Fibroblast of the aortic adventitia (primary cell): ENCODE measurements at regions not wholly inside any gene's neighbourhood (a gene's known extent, or its start where the extent isn't known, plus 50 kb on each side); places are given as distances from the start of the nearest gene placed in this dataset.

Experiments used
- DNase-seq: peaks from one replicate; pipeline ENCODE4 v3.0.0-alpha.2; 2010; ENCODE audit warnings: low read depth
- H3K4me3 ChIP-seq: 2 replicates; pipeline ENCODE4 v1.5.1; 2011; ENCODE audit warnings: low read depth, mild to moderate bottlenecking, control low read depth, low read length, moderate library complexity
- TF ChIP-seq, protein P1 (sequence below): IDR thresholded peaks from 2 replicates; pipeline ENCODE4 v1.5.1; 2011; ENCODE audit warnings: mild to moderate bottlenecking, low read length, control low read depth, inconsistent platforms; ENCODE audit not compliant: insufficient read depth

DNA sequence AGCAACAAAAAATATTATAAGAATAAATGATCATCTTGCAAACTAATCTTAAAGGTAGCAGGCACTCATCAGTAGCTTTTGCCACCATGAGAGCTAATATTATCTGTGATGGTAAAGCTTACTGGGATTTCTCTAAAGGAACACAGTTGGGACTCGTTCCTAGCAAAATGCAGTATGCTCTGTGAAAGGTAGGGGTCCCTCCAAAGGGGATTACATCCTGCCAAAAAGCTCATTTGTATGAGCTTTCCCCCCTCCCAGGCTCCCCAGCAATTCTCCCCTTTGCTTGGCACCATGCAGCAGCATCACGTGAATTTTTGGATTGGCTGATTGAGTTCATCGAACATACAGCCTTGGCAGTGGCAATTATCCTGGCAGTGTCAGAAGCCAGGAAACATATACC lies 361.0 kb upstream of the PLSCR5 start:
- no peak for DNase-seq
- H3K4me3 ChIP-seq = no peak overlapping the region
- TF ChIP-seq, protein P1, sequence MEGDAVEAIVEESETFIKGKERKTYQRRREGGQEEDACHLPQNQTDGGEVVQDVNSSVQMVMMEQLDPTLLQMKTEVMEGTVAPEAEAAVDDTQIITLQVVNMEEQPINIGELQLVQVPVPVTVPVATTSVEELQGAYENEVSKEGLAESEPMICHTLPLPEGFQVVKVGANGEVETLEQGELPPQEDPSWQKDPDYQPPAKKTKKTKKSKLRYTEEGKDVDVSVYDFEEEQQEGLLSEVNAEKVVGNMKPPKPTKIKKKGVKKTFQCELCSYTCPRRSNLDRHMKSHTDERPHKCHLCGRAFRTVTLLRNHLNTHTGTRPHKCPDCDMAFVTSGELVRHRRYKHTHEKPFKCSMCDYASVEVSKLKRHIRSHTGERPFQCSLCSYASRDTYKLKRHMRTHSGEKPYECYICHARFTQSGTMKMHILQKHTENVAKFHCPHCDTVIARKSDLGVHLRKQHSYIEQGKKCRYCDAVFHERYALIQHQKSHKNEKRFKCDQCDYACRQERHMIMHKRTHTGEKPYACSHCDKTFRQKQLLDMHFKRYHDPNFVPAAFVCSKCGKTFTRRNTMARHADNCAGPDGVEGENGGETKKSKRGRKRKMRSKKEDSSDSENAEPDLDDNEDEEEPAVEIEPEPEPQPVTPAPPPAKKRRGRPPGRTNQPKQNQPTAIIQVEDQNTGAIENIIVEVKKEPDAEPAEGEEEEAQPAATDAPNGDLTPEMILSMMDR = no peak

DNA sequence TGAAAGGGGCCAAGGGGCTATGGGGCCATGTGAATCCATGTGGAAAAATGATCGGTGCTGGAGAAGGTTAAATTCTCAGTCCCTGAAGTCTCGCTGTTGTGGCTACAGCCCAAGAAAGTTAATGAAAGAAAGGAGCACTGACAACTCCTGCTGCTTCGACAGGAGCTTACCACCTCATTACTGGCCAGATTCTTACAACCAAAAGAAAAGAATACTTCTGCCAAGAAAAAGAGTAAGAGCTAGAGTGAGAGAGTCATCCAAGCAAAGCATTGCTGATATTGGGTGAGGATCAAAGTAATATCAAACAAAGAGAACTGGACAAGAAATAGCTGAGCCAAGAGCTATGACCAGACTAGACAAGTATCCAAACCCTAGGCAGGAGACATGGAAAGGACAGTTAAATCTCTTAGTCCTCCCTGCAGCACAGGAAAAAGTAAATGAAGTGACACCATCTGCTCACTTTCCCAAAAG lies 348.4 kb upstream of the PLSCR5 start:
- peak overlapping the region; percentile 34 for H3K4me3 ChIP-seq
- DNase-seq = peak; percentile 79
- TF ChIP-seq, protein P1 = no peak

DNA sequence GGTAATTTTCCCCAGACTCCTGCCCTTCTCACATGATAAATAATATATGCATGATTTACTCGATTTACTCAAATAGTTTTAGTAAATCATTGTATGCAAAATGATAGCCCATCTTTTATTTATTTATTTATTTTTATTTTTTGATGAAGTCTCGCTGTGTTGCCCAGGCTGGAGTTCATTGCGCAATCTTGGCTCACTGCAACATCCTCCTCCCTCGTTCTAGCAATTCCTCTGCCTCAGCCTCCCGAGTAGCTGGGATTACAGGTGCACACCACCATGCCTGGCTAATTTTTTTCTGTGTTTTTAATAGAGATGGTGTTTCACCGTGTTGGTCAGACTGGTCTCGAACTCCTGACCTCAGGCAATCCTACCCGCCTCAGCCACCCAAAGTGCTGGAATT lies 343.8 kb upstream of the PLSCR5 start:
- H3K4me3 ChIP-seq = no peak overlapping the region
- no peak for DNase-seq
- TF ChIP-seq, protein P1 = no peak

DNA sequence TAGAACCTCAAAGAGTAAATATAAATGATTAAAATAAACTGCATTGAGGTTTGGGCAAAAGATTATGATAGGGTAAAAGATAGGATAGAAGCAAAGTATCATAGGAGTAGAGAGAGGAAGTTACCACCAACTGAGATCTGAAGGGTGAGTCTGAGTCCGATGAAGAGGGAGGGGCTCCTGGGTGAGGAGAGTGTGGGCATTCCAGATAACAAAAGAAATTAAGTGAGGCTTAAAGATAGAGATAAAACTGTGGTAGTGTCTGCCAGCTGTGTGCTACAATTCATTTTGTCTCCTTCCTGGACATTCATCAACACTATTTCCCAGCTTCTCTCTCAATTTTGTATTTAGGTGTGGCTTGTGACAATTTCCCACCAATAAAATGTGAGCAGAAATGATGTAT lies 343.0 kb upstream of the PLSCR5 start:
- TF ChIP-seq, protein P1 = no peak
- no peak overlapping the region for H3K4me3 ChIP-seq
- DNase-seq = no peak

DNA sequence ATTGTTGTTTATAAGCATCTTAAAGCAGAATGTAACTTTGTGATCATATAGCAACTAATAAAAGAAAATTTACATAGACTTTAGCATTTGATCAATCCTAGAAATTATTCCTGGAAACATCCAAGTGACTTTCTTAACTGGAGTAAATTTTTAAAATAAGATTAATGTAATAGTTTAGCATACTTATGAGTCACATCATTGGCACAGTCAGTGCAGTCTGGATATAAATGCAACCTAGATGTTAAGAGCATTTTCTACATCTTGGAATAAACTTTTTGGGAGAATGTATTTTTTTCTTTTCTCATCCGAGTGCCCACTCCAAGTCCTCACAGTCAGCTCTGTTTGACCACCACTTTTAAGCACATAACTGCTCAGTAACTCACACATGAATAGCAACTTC lies 324.6 kb upstream of the PLSCR5 start:
- DNase-seq = peak; percentile 65
- H3K4me3 ChIP-seq = no peak overlapping the region
- TF ChIP-seq, protein P1 = no peak

DNA sequence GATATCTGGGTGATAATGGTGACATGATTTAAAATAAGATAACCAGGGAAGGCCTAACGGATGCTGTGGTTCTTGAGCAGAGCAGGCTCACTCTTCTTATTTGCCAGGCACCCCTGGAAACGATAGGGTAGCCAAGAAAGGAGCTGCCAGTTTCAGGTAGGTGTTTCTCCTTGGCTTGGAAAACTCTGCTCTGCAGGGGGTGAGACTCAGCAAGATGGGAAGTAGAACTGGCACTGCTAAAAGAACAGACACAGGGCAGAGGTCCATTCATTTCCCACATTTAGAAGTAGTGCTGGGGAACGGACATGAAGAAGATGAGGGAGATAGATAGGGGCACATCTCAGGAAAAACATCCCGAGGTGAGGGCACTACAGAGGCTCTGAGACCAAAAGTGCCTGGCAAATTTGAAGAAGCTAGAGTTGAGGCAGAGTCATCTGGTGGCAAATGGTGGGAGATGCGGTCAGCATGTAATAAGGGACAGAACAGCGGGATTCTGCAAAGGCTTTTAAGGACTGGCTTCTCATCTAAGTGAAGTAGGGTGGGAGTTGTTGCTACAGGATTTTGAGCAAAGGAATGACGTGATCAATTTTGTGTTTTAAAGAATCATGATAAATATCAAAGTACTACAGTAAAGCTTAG lies 323.4 kb upstream of the PLSCR5 start:
- TF ChIP-seq, protein P1 = no peak
- H3K4me3 ChIP-seq = no peak overlapping the region
- DNase-seq = no peak

DNA sequence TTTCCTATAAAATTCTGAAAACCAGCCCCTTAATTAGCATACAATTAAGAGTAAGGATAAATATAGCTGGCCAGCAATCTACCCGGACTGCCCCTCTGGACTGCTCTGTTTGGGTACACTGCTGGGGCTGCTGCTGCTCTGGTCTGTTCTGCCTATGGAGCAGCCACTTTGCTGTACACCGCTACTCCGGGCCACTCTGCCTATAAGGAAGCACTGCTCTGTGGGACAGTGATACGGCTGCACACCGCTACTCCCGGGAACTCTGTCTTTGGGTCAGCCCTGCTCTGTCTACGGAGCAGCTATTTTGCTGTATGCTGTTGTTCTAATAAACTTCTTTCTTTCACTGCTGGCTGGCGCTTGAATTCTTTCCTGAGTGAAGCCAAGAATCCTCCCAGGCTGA lies 316.5 kb upstream of the PLSCR5 start:
- TF ChIP-seq, protein P1 = no peak
- DNase-seq = no peak
- H3K4me3 ChIP-seq = no peak overlapping the region
